SU-DHL-6 (cell line): ENCODE measurements at regions not wholly inside any gene's neighbourhood (a gene's known extent, or its start where the extent isn't known, plus 50 kb on each side); places are given as distances from the start of the nearest gene placed in this dataset.

Source experiments
- EZH2phosphoT487 ChIP-seq: fragments of 200-600 bp; sonication (generic), shearing (Covaris generic); conservative IDR thresholded peaks from 2 replicates; pipeline ENCODE4 v1.6.1; 2018; ENCODE audit warnings: mild to moderate bottlenecking, antibody characterized with exemption, low read length, moderate library complexity, mixed read lengths
- TF ChIP-seq, protein P1 (sequence below): fragments of 200-600 bp; sonication (generic); IDR thresholded peaks from one replicate; pipeline ENCODE4 v1.5.1; 2017; ENCODE audit warnings: antibody characterized with exemption, mild to moderate bottlenecking, low read length, moderate library complexity; ENCODE audit not compliant: insufficient read depth, poor library complexity, severe bottlenecking

DNA sequence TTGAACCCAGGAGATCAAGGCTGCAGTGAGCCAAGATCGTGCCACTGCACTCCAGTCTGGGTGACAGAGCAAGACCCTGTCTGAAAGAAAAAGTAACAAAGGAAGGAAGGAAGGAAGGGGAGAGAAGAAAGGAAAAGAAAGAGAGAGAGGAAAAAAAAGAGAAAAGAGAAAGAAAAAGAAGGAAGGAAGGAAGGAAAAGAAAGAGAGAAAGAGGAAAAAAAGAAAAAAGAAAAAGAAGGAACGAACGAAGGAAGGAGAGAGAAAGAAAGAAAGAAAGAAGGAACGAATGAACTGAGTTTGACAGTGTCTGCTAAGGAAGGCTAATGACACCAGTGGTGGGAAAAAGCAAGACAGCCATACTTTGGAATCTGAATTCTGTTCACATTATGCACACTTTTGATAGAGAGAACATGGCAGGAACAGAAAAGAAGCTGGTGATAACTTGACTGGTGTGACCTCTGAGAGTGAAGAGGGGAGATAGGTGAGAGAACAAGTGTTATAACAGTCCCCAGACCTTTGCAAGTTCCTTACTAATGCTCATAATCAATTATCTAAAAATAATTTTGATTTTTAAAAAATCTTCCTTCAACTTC, 93.3 kb upstream of the MYLIP start:
- TF ChIP-seq, protein P1, sequence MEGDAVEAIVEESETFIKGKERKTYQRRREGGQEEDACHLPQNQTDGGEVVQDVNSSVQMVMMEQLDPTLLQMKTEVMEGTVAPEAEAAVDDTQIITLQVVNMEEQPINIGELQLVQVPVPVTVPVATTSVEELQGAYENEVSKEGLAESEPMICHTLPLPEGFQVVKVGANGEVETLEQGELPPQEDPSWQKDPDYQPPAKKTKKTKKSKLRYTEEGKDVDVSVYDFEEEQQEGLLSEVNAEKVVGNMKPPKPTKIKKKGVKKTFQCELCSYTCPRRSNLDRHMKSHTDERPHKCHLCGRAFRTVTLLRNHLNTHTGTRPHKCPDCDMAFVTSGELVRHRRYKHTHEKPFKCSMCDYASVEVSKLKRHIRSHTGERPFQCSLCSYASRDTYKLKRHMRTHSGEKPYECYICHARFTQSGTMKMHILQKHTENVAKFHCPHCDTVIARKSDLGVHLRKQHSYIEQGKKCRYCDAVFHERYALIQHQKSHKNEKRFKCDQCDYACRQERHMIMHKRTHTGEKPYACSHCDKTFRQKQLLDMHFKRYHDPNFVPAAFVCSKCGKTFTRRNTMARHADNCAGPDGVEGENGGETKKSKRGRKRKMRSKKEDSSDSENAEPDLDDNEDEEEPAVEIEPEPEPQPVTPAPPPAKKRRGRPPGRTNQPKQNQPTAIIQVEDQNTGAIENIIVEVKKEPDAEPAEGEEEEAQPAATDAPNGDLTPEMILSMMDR, result no peak
- no peak for TF ChIP-seq EZH2phosphoT487
